SU-DHL-6 (cell line): ENCODE measurements at regions not wholly inside any gene's neighbourhood (a gene's known extent, or its start where the extent isn't known, plus 50 kb on each side); places are given as distances from the start of the nearest gene placed in this dataset.

Source experiments
- H2AFZ ChIP-seq: fragments of 200-600 bp; sonication (generic); 2 replicates; pipeline ENCODE4 v1.6.1; 2014; ENCODE audit warnings: low read depth, mild to moderate bottlenecking, moderate library complexity, mixed read lengths, antibody characterized with exemption, low read length; ENCODE audit not compliant: severe bottlenecking
- H3F3A ChIP-seq: fragments of 200-600 bp; shearing (Covaris generic); 2 replicates; pipeline ENCODE4 v1.6.0; 2016; ENCODE audit warnings: antibody characterized with exemption, mild to moderate bottlenecking; ENCODE audit not compliant: insufficient read depth
- H3K27ac ChIP-seq: fragments of 200-600 bp; sonication (generic); 2 replicates; pipeline ENCODE4 v1.5.1; 2016; ENCODE audit warnings: low read depth, mild to moderate bottlenecking, low read length, moderate library complexity, mixed read lengths
- H3K27me3 ChIP-seq: fragments of 200-600 bp; sonication (generic), shearing (Covaris generic); 2 replicates; pipeline ENCODE4 v1.6.0; 2014; ENCODE audit warnings: mild to moderate bottlenecking, low read length
- H3K36me3 ChIP-seq: fragments of 200-600 bp; sonication (generic); 2 replicates; pipeline ENCODE4 v1.6.1; 2014; ENCODE audit warnings: mild to moderate bottlenecking, low read length, mixed read lengths
- H3K4me2 ChIP-seq: fragments of 300-600, 200-600 bp; shearing (Covaris generic), sonication (generic); 2 replicates; pipeline ENCODE4 v1.6.0; 2014; ENCODE audit warnings: low read length, low read depth, mild to moderate bottlenecking; ENCODE audit not compliant: poor library complexity, severe bottlenecking
- H3K4me3 ChIP-seq: fragments of 200-600 bp; sonication (generic); 2 replicates; pipeline ENCODE4 v1.5.1; 2014; ENCODE audit warnings: antibody characterized with exemption, low read length, mild to moderate bottlenecking, mixed read lengths; ENCODE audit not compliant: insufficient read depth, poor library complexity, severe bottlenecking
- H3K79me2 ChIP-seq: fragments of 200-600 bp; sonication (generic); 2 replicates; pipeline ENCODE4 v1.6.1; 2014; ENCODE audit warnings: mild to moderate bottlenecking, low read length, moderate library complexity; ENCODE audit not compliant: insufficient read depth
- H3K9ac ChIP-seq: fragments of 200-600 bp; sonication (generic); 2 replicates; pipeline ENCODE4 v1.7.0; 2014; ENCODE audit warnings: mild to moderate bottlenecking, low read length
- H3K9me2 ChIP-seq: fragments of 200-600 bp; sonication (generic); replicated peaks from 2 replicates; pipeline ENCODE4 v1.6.1; 2014; ENCODE audit warnings: low read length; ENCODE audit not compliant: insufficient read depth
- H3K9me3 ChIP-seq: fragments of 200-600 bp; sonication (generic); 2 replicates; pipeline ENCODE4 v1.6.1; 2014; ENCODE audit warnings: low read length, mixed read lengths; ENCODE audit not compliant: insufficient read depth
- H4K20me1 ChIP-seq: fragments of 200-600 bp; sonication (generic); 2 replicates; pipeline ENCODE4 v1.6.1; 2014; ENCODE audit warnings: low read depth, mild to moderate bottlenecking, antibody characterized with exemption, low read length, moderate library complexity, mixed read lengths
- CTCF ChIP-seq: fragments of 200-600 bp; sonication (generic); IDR thresholded peaks from one replicate; pipeline ENCODE4 v1.5.1; 2017; ENCODE audit warnings: antibody characterized with exemption, mild to moderate bottlenecking, low read length, moderate library complexity; ENCODE audit not compliant: insufficient read depth, poor library complexity, severe bottlenecking
- EZH2phosphoT487 ChIP-seq: fragments of 200-600 bp; sonication (generic), shearing (Covaris generic); conservative IDR thresholded peaks from 2 replicates; pipeline ENCODE4 v1.6.1; 2018; ENCODE audit warnings: mild to moderate bottlenecking, antibody characterized with exemption, low read length, moderate library complexity, mixed read lengths

DNA sequence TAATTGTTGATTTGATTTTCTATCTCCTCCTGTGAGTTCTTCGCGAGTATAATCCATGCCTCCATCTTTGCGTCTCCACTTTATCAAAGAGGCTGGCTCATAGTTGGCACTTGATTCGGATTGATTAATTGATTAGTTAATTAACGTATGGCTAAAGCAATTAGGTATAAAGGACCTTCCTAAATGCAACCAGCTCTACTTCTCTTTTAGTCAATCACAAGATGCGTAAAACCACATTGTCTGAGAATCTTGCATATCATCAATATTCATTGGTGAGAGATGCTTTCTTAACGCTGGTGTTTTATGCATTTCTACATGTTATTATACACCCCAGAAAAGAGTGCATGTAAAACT is 56.4 kb upstream of the NR2F2 start:
- Histone ChIP-seq H3K36me3 (no peaks in the 10 kb centered on the region), H3K9me3 (no peaks in the 10 kb centered on the region), H3K9me2 (no peaks in the 10 kb centered on the region), H2AFZ (no peak overlapping the region), H3F3A (no peaks in the 10 kb centered on the region), H3K4me2 (no peak overlapping the region), H3K27me3 (no peaks in the 10 kb centered on the region), H4K20me1 (no peaks in the 10 kb centered on the region), H3K27ac (no peak overlapping the region), H3K79me2 (no peaks in the 10 kb centered on the region), H3K4me3 (no peak overlapping the region), H3K9ac (no peak overlapping the region)
- no peak for TF ChIP-seq EZH2phosphoT487
- TF ChIP-seq CTCF: no peak

- H3F3A ChIP-seq: no peaks in the 10 kb centered on the region
- no peaks in the 10 kb centered on the region for H3K9me3 ChIP-seq
- no peak overlapping the region for H3K9ac ChIP-seq
- H2AFZ ChIP-seq: no peak overlapping the region
- H3K79me2 ChIP-seq: no peaks in the 10 kb centered on the region
- H3K36me3 ChIP-seq: no peaks in the 10 kb centered on the region
- H4K20me1 ChIP-seq: no peaks in the 10 kb centered on the region
- no peaks in the 10 kb centered on the region for H3K9me2 ChIP-seq
- no peak overlapping the region for H3K27ac ChIP-seq
- TF ChIP-seq EZH2phosphoT487 (no peak), CTCF (no peak)
- no peak overlapping the region for H3K4me3 ChIP-seq
- H3K4me2 ChIP-seq: no peak overlapping the region
- no peaks in the 10 kb centered on the region for H3K27me3 ChIP-seq
Measured at GRCh38 chr15:96274698-96275097, 55.8 kb upstream of the NR2F2 start.

DNA sequence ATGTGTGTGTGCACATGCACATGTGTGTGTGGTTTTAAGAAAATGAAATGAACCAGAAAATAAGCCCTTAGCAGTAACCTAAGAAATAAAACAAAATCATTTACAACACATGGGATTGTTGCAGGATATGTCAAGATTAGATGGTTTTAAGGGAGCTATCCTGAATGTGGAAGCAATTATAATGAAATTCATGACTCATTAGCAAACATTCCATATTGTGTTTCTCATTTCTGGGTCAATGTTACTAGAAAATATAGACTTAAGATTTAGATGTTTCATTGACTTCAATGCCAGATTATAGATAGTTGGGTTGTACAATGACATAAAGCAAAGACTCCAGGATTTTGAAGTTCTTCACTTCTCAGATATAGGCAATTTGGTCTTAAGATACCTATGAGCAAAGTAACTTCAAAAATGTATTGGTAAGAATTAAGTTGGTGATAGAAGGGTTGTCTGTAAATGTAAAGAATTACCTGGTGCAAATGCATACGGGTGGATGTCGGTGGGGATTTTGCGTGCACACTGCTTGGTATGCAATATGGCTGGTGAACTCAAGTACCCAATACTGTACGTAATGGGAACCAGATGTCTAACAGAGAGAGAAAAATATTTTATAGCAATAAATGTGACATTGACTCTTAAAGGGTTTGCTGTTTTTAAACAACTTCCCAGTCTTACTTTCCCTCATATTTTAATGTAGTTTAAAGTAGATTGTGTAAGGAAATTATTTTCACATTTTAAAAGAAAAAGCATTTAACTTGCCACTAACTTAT is 53.9 kb upstream of the NR2F2 start:
- H3K36me3 ChIP-seq: no peaks in the 10 kb centered on the region
- H2AFZ ChIP-seq: no peak overlapping the region
- no peak overlapping the region for H3K4me3 ChIP-seq
- H3F3A ChIP-seq: no peaks in the 10 kb centered on the region
- H3K79me2 ChIP-seq: no peaks in the 10 kb centered on the region
- H3K9me2 ChIP-seq: no peaks in the 10 kb centered on the region
- H3K9ac ChIP-seq: no peak overlapping the region
- H3K4me2 ChIP-seq: no peak overlapping the region
- H3K27ac ChIP-seq: no peak overlapping the region
- no peaks in the 10 kb centered on the region for H4K20me1 ChIP-seq
- no peaks in the 10 kb centered on the region for H3K27me3 ChIP-seq
- H3K9me3 ChIP-seq: no peaks in the 10 kb centered on the region
- TF ChIP-seq EZH2phosphoT487 (no peak), CTCF (no peak)
